ENCODE measurements at regions not wholly inside any gene's neighbourhood (a gene's known extent, or its start where the extent isn't known, plus 50 kb on each side); places are given as distances from the start of the nearest gene placed in this dataset.
"Not testable (repeated sequence)": the region's sequence is repeated elsewhere in the genome, so short reads cannot be mapped to it uniquely, and the experiment has no call there.

GRCh38 chr16:32116533-32116932, 136.6 kb upstream of the TP53TG3D start:
- H3K4me3 ChIP-seq (ENCODE audit: insufficient read depth, low read depth, low read length); H3K9ac ChIP-seq (ENCODE audit: low read depth, low read length); H3K36me3 ChIP-seq (ENCODE audit: control insufficient read depth, insufficient read depth, low read length); ATAC-seq (ENCODE audit: low read depth); H2BK20ac ChIP-seq (ENCODE audit: low read depth, low read length); H2AK9ac ChIP-seq (replicated peaks; ENCODE audit: low read depth, low read length, poor library complexity); H3K27ac ChIP-seq (ENCODE audit: insufficient read depth, low read length); H3K79me1 ChIP-seq (ENCODE audit: low read depth in 1 of 2, low read length in 2 of 2); CTCF ChIA-PET; H2AK5ac ChIP-seq (ENCODE audit: low read depth, low read length); H4K91ac ChIP-seq (ENCODE audit: insufficient read depth, low read depth, low read length); H3K4me2 ChIP-seq (ENCODE audit: low read depth, low read length); H3K18ac ChIP-seq (ENCODE audit: low read depth, low read length); H4K5ac ChIP-seq (ENCODE audit: low read depth, low read length); H3K4me1 ChIP-seq (ENCODE audit: control insufficient read depth, insufficient read depth, low read length); H4K8ac ChIP-seq (ENCODE audit: low read depth in 2 of 2, low read length in 2 of 2); H3K14ac ChIP-seq (replicated peaks; ENCODE audit: low read depth, low read length); BruUV-seq (replicated peaks); H2AFZ ChIP-seq (replicated peaks; ENCODE audit: low read length, poor library complexity); DNase-seq; H3K4ac ChIP-seq (ENCODE audit: low read depth, low read length); H3K23ac ChIP-seq (ENCODE audit: low read depth, low read length); H2BK5ac ChIP-seq (ENCODE audit: low read depth, low read length, poor library complexity, severe bottlenecking); H3K27me3 ChIP-seq (ENCODE audit: control insufficient read depth, insufficient read depth, low read length); in situ Hi-C loops (cut with MboI; ENCODE audit: low sequenced_read_pairs); POLR2A ChIA-PET (ENCODE audit: unreplicated experiment); H2BK15ac ChIP-seq (ENCODE audit: low read depth, low read length); H3K56ac ChIP-seq (ENCODE audit: extremely low read depth, insufficient read depth, low read length); H3K9me1 ChIP-seq (ENCODE audit: insufficient read depth, low read length); intact Hi-C loops (cut with micrococcal nuclease); H4K20me1 ChIP-seq (ENCODE audit: insufficient read depth, low read length); H2BK120ac ChIP-seq (ENCODE audit: low read depth, low read length); dilution Hi-C loops (cut with HindIII; ENCODE audit: low sequenced_read_pairs, unreplicated experiment); H3K9me3 ChIP-seq (ENCODE audit: control insufficient read depth, insufficient read depth, low read length): not testable (repeated sequence)
- no CpG with 5 or more reads among the region's 29 CpGs for WGBS, 2 experiments (ENCODE audit: extremely low coverage in 2 of 2, insufficient read length in 1 of 2)

- H3K14ac ChIP-seq (replicated peaks; ENCODE audit: low read depth, low read length); H3K27me3 ChIP-seq (ENCODE audit: control insufficient read depth, insufficient read depth, low read length); H2AK9ac ChIP-seq (replicated peaks; ENCODE audit: low read depth, low read length, poor library complexity); in situ Hi-C loops (cut with MboI; ENCODE audit: low sequenced_read_pairs); H2BK5ac ChIP-seq (ENCODE audit: low read depth, low read length, poor library complexity, severe bottlenecking); H4K91ac ChIP-seq (ENCODE audit: insufficient read depth, low read depth, low read length); H2AK5ac ChIP-seq (ENCODE audit: low read depth, low read length); H4K20me1 ChIP-seq (ENCODE audit: insufficient read depth, low read length); H3K4ac ChIP-seq (ENCODE audit: low read depth, low read length); H3K9me3 ChIP-seq (ENCODE audit: control insufficient read depth, insufficient read depth, low read length); DNase-seq; H2BK15ac ChIP-seq (ENCODE audit: low read depth, low read length); H3K27ac ChIP-seq (ENCODE audit: insufficient read depth, low read length); H4K8ac ChIP-seq (ENCODE audit: low read depth in 2 of 2, low read length in 2 of 2); H2BK120ac ChIP-seq (ENCODE audit: low read depth, low read length); H3K9me1 ChIP-seq (ENCODE audit: insufficient read depth, low read length); H3K4me2 ChIP-seq (ENCODE audit: low read depth, low read length); H2BK20ac ChIP-seq (ENCODE audit: low read depth, low read length); H3K9ac ChIP-seq (ENCODE audit: low read depth, low read length); H3K4me1 ChIP-seq (ENCODE audit: control insufficient read depth, insufficient read depth, low read length); H3K79me1 ChIP-seq (ENCODE audit: low read depth in 1 of 2, low read length in 2 of 2); H3K56ac ChIP-seq (ENCODE audit: extremely low read depth, insufficient read depth, low read length); H4K5ac ChIP-seq (ENCODE audit: low read depth, low read length); intact Hi-C loops (cut with micrococcal nuclease); H3K18ac ChIP-seq (ENCODE audit: low read depth, low read length); H3K4me3 ChIP-seq (ENCODE audit: insufficient read depth, low read depth, low read length); H3K23ac ChIP-seq (ENCODE audit: low read depth, low read length); H3K36me3 ChIP-seq (ENCODE audit: control insufficient read depth, insufficient read depth, low read length); CTCF ChIA-PET; POLR2A ChIA-PET (ENCODE audit: unreplicated experiment); dilution Hi-C loops (cut with HindIII; ENCODE audit: low sequenced_read_pairs, unreplicated experiment); H2AFZ ChIP-seq (replicated peaks; ENCODE audit: low read length, poor library complexity); ATAC-seq (ENCODE audit: low read depth); BruUV-seq (replicated peaks): not testable (repeated sequence)
- WGBS, 2 experiments (ENCODE audit: extremely low coverage in 2 of 2, insufficient read length in 1 of 2), result 17 to 100% methylated on average over 1 of the region's 1 CpG
Measured at GRCh38 chr16:32120372-32120771, 132.7 kb upstream of the TP53TG3D start.
